ENCODE measurements at regions not wholly inside any gene's neighbourhood (a gene's known extent, or its start where the extent isn't known, plus 50 kb on each side); places are given as distances from the start of the nearest gene placed in this dataset.

DNA sequence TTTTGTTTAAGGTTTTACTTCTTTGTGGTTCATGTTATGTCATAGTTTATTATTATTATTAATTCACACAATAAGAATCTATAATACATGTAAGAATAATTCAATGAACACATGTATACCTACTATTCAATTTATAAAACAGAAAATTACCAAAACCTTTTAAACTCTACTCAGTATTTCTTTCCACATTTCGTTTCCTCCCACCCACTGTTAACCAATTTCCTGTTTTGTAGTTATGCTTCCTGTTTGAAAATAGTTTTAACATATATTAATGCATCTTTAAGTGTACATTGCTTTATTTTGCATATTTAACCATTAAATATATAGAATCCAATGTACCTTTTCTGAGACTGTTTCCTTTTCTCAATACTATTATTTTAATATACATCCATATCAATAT lies 397.9 kb upstream of the SPTLC3 start:
- no peak overlapping the region for H3K4me2 ChIP-seq (ENCODE audit: insufficient read depth, low read length)

DNA sequence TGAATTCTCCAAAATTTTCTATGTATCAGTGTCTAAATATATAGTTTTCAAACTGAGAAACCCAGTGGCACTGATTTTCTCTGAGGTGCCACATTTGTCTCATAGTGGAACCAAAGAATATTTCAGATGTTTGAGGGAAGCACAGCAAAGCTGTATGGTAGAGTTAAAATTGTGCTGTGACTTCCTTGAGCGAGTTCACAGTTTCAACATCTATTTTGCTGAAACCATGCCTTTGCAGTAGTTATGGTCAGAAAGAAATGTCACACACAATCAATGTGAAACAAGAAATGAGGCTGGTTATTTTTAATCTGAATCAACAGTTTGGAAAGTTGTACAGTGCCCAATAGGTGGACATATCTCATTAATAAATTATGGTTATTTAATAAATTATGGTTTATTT lies 394.0 kb upstream of the SPTLC3 start:
- DNase-seq (no peak), ATAC-seq (ENCODE audit: insufficient read depth, low read depth) (no peak)
- Histone ChIP-seq H3K4me3 (ENCODE audit: low read depth in 1 of 2, low read length in 2 of 2) (no peak overlapping the region), H3K27me3 (ENCODE audit: insufficient read depth, low read length, poor library complexity) (peaks cover 4% of the 10 kb centered on the region), H3K36me3 (ENCODE audit: insufficient read depth, low read length) (no peaks in the 10 kb centered on the region), H2AFZ (ENCODE audit: low read depth, low read length) (no peak overlapping the region), H3K79me2 (ENCODE audit: insufficient read depth, low read length) (no peaks in the 10 kb centered on the region), H3K9me3 (ENCODE audit: insufficient read depth, low read length, severe bottlenecking) (no peaks in the 10 kb centered on the region), H3K27ac (ENCODE audit: low read length) (no peak overlapping the region), H3K9ac (ENCODE audit: low read depth, low read length) (no peak overlapping the region), H3K4me1 (ENCODE audit: insufficient read depth, low read length) (peaks cover 3% of the 10 kb centered on the region; the same call in 1 of the 2 replicates), H3K4me2 (ENCODE audit: insufficient read depth, low read length) (no peak overlapping the region), H4K20me1 (ENCODE audit: insufficient read depth, low read length) (no peaks in the 10 kb centered on the region)
- no peak for TF ChIP-seq EZH2 (IDR thresholded peaks at IDR 0.05; ENCODE audit: borderline replicate concordance, low read depth, low read length, severe bottlenecking)

More for the DNA sequence above, 397.9 kb upstream of the SPTLC3 start:
- Histone ChIP-seq H3K9ac (ENCODE audit: low read depth, low read length) (no peak overlapping the region), H3K4me3 (ENCODE audit: low read depth in 1 of 2, low read length in 2 of 2) (no peak overlapping the region), H2AFZ (ENCODE audit: low read depth, low read length) (no peak overlapping the region), H3K79me2 (ENCODE audit: insufficient read depth, low read length) (no peaks in the 10 kb centered on the region), H3K36me3 (ENCODE audit: insufficient read depth, low read length) (no peaks in the 10 kb centered on the region), H3K9me3 (ENCODE audit: insufficient read depth, low read length, severe bottlenecking) (no peaks in the 10 kb centered on the region), H3K4me1 (ENCODE audit: insufficient read depth, low read length) (peaks cover 3% of the 10 kb centered on the region; the same call in 1 of the 2 replicates), H3K27ac (ENCODE audit: low read length) (no peak overlapping the region), H4K20me1 (ENCODE audit: insufficient read depth, low read length) (no peaks in the 10 kb centered on the region), H3K27me3 (ENCODE audit: insufficient read depth, low read length, poor library complexity) (peaks cover 11% of the 10 kb centered on the region)
- TF ChIP-seq, protein P1, sequence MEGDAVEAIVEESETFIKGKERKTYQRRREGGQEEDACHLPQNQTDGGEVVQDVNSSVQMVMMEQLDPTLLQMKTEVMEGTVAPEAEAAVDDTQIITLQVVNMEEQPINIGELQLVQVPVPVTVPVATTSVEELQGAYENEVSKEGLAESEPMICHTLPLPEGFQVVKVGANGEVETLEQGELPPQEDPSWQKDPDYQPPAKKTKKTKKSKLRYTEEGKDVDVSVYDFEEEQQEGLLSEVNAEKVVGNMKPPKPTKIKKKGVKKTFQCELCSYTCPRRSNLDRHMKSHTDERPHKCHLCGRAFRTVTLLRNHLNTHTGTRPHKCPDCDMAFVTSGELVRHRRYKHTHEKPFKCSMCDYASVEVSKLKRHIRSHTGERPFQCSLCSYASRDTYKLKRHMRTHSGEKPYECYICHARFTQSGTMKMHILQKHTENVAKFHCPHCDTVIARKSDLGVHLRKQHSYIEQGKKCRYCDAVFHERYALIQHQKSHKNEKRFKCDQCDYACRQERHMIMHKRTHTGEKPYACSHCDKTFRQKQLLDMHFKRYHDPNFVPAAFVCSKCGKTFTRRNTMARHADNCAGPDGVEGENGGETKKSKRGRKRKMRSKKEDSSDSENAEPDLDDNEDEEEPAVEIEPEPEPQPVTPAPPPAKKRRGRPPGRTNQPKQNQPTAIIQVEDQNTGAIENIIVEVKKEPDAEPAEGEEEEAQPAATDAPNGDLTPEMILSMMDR (IDR thresholded peaks at IDR 0.05; ENCODE audit: borderline replicate concordance, extremely low read depth, low read length, poor library complexity, severe bottlenecking) = no peak
- no peak for TF ChIP-seq EZH2 (IDR thresholded peaks at IDR 0.05; ENCODE audit: borderline replicate concordance, low read depth, low read length, severe bottlenecking)
- DNase-seq (no peak), ATAC-seq (ENCODE audit: insufficient read depth, low read depth) (no peak)

DNA sequence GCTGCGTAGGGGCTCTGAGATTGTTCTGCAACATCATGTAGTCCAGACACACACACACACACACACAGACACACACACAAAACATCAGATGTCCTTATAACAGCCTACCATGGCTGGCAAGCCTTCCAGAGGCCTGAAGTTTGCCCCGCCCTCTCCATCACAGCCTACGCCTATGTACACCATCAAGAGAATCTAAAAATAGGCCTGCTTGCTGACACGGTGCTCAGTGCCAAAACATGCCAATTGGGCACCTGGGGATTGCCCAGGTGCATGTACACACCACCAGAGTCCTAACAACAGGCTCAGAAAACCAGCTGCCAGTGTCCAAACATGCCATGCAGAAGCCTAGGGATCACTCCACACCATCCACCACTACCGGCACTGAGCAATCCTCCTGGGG lies 391.7 kb upstream of the SPTLC3 start:
- Histone ChIP-seq H3K9ac (ENCODE audit: low read depth, low read length) (no peak overlapping the region), H3K27me3 (ENCODE audit: insufficient read depth, low read length, poor library complexity) (no peaks in the 10 kb centered on the region), H2AFZ (ENCODE audit: low read depth, low read length) (no peak overlapping the region), H3K4me2 (ENCODE audit: insufficient read depth, low read length) (no peak overlapping the region), H3K79me2 (ENCODE audit: insufficient read depth, low read length) (no peaks in the 10 kb centered on the region), H3K27ac (ENCODE audit: low read length) (no peak overlapping the region), H3K9me3 (ENCODE audit: insufficient read depth, low read length, severe bottlenecking) (no peaks in the 10 kb centered on the region), H3K4me1 (ENCODE audit: insufficient read depth, low read length) (no peaks in the 10 kb centered on the region), H4K20me1 (ENCODE audit: insufficient read depth, low read length) (no peaks in the 10 kb centered on the region), H3K36me3 (ENCODE audit: insufficient read depth, low read length) (no peaks in the 10 kb centered on the region), H3K4me3 (ENCODE audit: low read depth in 1 of 2, low read length in 2 of 2) (no peak overlapping the region)
- DNase-seq = no peak
- no peak for ATAC-seq (ENCODE audit: insufficient read depth, low read depth)
- TF ChIP-seq, protein P1 (IDR thresholded peaks at IDR 0.05; ENCODE audit: borderline replicate concordance, extremely low read depth, low read length, poor library complexity, severe bottlenecking) = no peak
- TF ChIP-seq EZH2 (IDR thresholded peaks at IDR 0.05; ENCODE audit: borderline replicate concordance, low read depth, low read length, severe bottlenecking) = no peak

DNA sequence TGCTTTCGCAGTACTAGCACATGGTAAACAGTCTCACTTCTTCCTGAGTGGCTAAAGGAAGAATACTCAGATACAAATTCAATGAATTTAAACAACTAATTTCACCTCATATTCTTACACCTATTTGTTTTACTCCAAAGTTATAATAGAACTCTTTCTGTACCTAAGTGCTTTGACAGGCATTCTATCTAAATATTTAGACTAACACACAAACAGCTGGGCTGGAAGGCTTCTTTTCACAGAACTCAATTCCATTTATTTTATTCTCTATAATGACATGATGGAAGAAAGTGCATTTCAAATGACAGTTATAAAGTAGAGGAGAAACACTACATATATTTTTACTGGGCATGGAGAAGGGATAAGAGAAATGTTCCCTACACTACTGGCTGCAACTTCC lies 384.9 kb upstream of the SPTLC3 start:
- Histone ChIP-seq H3K79me2 (ENCODE audit: insufficient read depth, low read length) (no peaks in the 10 kb centered on the region), H3K9ac (ENCODE audit: low read depth, low read length) (no peak overlapping the region), H3K4me3 (ENCODE audit: low read depth in 1 of 2, low read length in 2 of 2) (no peak overlapping the region), H3K27me3 (ENCODE audit: insufficient read depth, low read length, poor library complexity) (no peaks in the 10 kb centered on the region), H4K20me1 (ENCODE audit: insufficient read depth, low read length) (no peaks in the 10 kb centered on the region), H3K4me2 (ENCODE audit: insufficient read depth, low read length) (no peak overlapping the region), H2AFZ (ENCODE audit: low read depth, low read length) (no peak overlapping the region), H3K4me1 (ENCODE audit: insufficient read depth, low read length) (no peaks in the 10 kb centered on the region), H3K9me3 (ENCODE audit: insufficient read depth, low read length, severe bottlenecking) (no peaks in the 10 kb centered on the region), H3K36me3 (ENCODE audit: insufficient read depth, low read length) (no peaks in the 10 kb centered on the region), H3K27ac (ENCODE audit: low read length) (no peak overlapping the region)
- no peak for ATAC-seq (ENCODE audit: insufficient read depth, low read depth)
- no peak for DNase-seq
- TF ChIP-seq EZH2 (IDR thresholded peaks at IDR 0.05; ENCODE audit: borderline replicate concordance, low read depth, low read length, severe bottlenecking) = no peak
- TF ChIP-seq, protein P1 (IDR thresholded peaks at IDR 0.05; ENCODE audit: borderline replicate concordance, extremely low read depth, low read length, poor library complexity, severe bottlenecking) = no peak
